Calu3 (cell line): ENCODE measurements at regions not wholly inside any gene's neighbourhood (a gene's known extent, or its start where the extent isn't known, plus 50 kb on each side); places are given as distances from the start of the nearest gene placed in this dataset.

ENCODE experiments used
- BruUV-seq: library from RNA; stranded (reverse); fragments of 400-500 nt; replicated peaks from 2 replicates; lab custom pipeline; 2021; lab: Mats Ljungman, UMichigan
- CTCF ChIA-PET: fragments of 300-600 bp; sonication (Branson Sonifier 250); formaldehyde crosslinking; loops from one replicate; lab custom pipeline; 2022; ENCODE audit warnings: antibody characterized with exemption; lab: Charles Lee
- DNase-seq: peaks from one replicate; pipeline ENCODE4 v3.0.0; 2022
- H3K27ac Mint-ChIP-seq: one replicate; pipeline ENCODE4 v1.8.0; 2022; ENCODE audit warnings: mixed read lengths; ENCODE audit not compliant: unreplicated experiment
- H3K27me3 Mint-ChIP-seq: one replicate; pipeline ENCODE4 v1.8.0; 2022; ENCODE audit warnings: mixed read lengths; ENCODE audit not compliant: unreplicated experiment
- H3K36me3 Mint-ChIP-seq: one replicate; pipeline ENCODE4 v1.8.0; 2022; ENCODE audit warnings: mild to moderate bottlenecking, moderate library complexity, mixed read lengths; ENCODE audit not compliant: insufficient read depth, unreplicated experiment
- H3K4me1 Mint-ChIP-seq: one replicate; pipeline ENCODE4 v1.8.0; 2022; ENCODE audit warnings: mild to moderate bottlenecking, low read depth, mixed read lengths; ENCODE audit not compliant: unreplicated experiment
- H3K4me3 Mint-ChIP-seq: one replicate; pipeline ENCODE4 v1.8.0; 2022; ENCODE audit warnings: mild to moderate bottlenecking, low read depth, moderate library complexity, mixed read lengths; ENCODE audit not compliant: unreplicated experiment
- H3K9me3 Mint-ChIP-seq: one replicate; pipeline ENCODE4 v1.8.0; 2022; ENCODE audit warnings: low read depth, mixed read lengths; ENCODE audit not compliant: unreplicated experiment
- CTCF ChIP-seq: fragments of 200-600 bp; IDR thresholded peaks from one replicate; pipeline ENCODE4 v1.8.0; 2022; ENCODE audit warnings: antibody characterized with exemption; ENCODE audit not compliant: unreplicated experiment
- intact Hi-C: fragments of 100-400 bp; cut with micrococcal nuclease; formaldehyde crosslinking; loops from one replicate; pipeline ENCODE4 v1.10.0; 2022; ENCODE audit not compliant: unreplicated experiment

GRCh38 chr1:14438127-14438769 is 160.2 kb upstream of the KAZN start:
- Mint-ChIP-seq H3K9me3 (peaks cover 4% of the 10 kb centered on the region), H3K4me1 (no peaks in the 10 kb centered on the region), H3K36me3 (no peaks in the 10 kb centered on the region), H3K27ac (no peak overlapping the region), H3K27me3 (no peaks in the 10 kb centered on the region), H3K4me3 (no peak overlapping the region)
- CTCF ChIA-PET: no interaction called here
- intact Hi-C loops: no loop called here
- no peak for TF ChIP-seq CTCF
- DNase-seq: no peak
- no TSS peak for BruUV-seq

- no peak for DNase-seq
- Mint-ChIP-seq H3K27me3 (no peaks in the 10 kb centered on the region), H3K36me3 (no peaks in the 10 kb centered on the region), H3K4me3 (no peak overlapping the region), H3K4me1 (no peaks in the 10 kb centered on the region), H3K9me3 (peaks cover 3% of the 10 kb centered on the region), H3K27ac (no peak overlapping the region)
- intact Hi-C loops: no loop called here
- CTCF ChIA-PET: no interaction called here
- no TSS peak for BruUV-seq
- TF ChIP-seq CTCF: no peak
These were observed 159.5 kb upstream of the KAZN start for GRCh38 chr1:14439015-14439414.

DNA sequence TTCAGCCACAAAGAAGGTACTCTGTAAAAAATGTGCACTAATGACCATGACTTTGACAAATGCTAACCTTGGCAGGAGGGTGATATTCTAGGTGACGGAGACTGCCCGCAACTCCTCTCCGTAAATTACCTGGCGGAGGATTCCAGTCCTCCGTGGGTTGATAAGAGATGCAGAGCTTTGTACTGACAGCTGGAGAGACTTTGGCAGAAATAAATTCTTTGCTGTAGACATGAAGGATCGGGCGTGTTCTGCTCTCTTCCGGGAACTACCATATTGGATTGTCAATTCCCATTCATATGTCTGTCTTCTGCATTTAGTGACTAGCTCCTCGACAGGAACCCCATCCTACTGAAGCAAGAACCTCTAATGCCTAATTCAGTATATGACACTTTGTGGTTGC is 158.3 kb upstream of the KAZN start:
- Mint-ChIP-seq H3K36me3 (no peaks in the 10 kb centered on the region), H3K4me1 (no peaks in the 10 kb centered on the region), H3K4me3 (no peak overlapping the region), H3K27ac (no peak overlapping the region), H3K9me3 (peaks cover 3% of the 10 kb centered on the region), H3K27me3 (no peaks in the 10 kb centered on the region)
- DNase-seq: no peak
- no peak for TF ChIP-seq CTCF
- CTCF ChIA-PET: no interaction called here
- intact Hi-C loops: no loop called here
- no TSS peak for BruUV-seq

- CTCF ChIA-PET: no interaction called here
- Mint-ChIP-seq H3K36me3 (no peaks in the 10 kb centered on the region), H3K27ac (no peak overlapping the region), H3K9me3 (peaks cover 3% of the 10 kb centered on the region), H3K27me3 (no peaks in the 10 kb centered on the region), H3K4me1 (no peaks in the 10 kb centered on the region), H3K4me3 (no peak overlapping the region)
- no peak for TF ChIP-seq CTCF
- intact Hi-C loops: no loop called here
- no TSS peak for BruUV-seq
- DNase-seq: no peak
These were observed 157.8 kb upstream of the KAZN start for GRCh38 chr1:14440731-14441130.
